ACC112 (cell line): ENCODE measurements at regions not wholly inside any gene's neighbourhood (a gene's known extent, or its start where the extent isn't known, plus 50 kb on each side); places are given as distances from the start of the nearest gene placed in this dataset.

Experiments
- H2AFZ ChIP-seq: fragments of 200-600 bp; sonication (generic); one replicate; pipeline ENCODE4 v1.6.0; 2017; ENCODE audit warnings: antibody characterized with exemption, low read length; ENCODE audit not compliant: unreplicated experiment
- H3K27ac ChIP-seq: fragments of 200-600 bp; sonication (generic); 2 replicates; pipeline ENCODE4 v1.5.1; 2014; ENCODE audit warnings: low read depth, mild to moderate bottlenecking, antibody characterized with exemption, low read length, moderate library complexity
- H3K27me3 ChIP-seq: fragments of 200-600 bp; sonication (generic); 2 replicates; pipeline ENCODE4 v1.6.1; 2014; ENCODE audit warnings: mild to moderate bottlenecking, antibody characterized with exemption, low read length, moderate library complexity, mixed read lengths; ENCODE audit not compliant: insufficient read depth
- H3K36me3 ChIP-seq: fragments of 200-600 bp; sonication (generic); 2 replicates; pipeline ENCODE4 v1.6.1; 2016; ENCODE audit warnings: mild to moderate bottlenecking, antibody characterized with exemption, low read length, moderate library complexity, mixed read lengths; ENCODE audit not compliant: insufficient read depth
- H3K4me1 ChIP-seq: fragments of 200-600 bp; sonication (generic); one replicate; pipeline ENCODE4 v1.6.1; 2016; ENCODE audit warnings: low read length, mixed read lengths; ENCODE audit not compliant: insufficient read depth, unreplicated experiment, control insufficient read depth
- H3K4me3 ChIP-seq: fragments of 200-600 bp; sonication (generic); 2 replicates; pipeline ENCODE4 v1.5.1; 2014; ENCODE audit warnings: mild to moderate bottlenecking, low read depth, low read length
- H3K79me2 ChIP-seq: fragments of 200-600 bp; sonication (generic); one replicate; pipeline ENCODE4 v1.6.0; 2016; ENCODE audit warnings: low read length; ENCODE audit not compliant: control insufficient read depth, unreplicated experiment, insufficient read depth

- Histone ChIP-seq H3K4me3 (no peak overlapping the region), H2AFZ (no peak overlapping the region), H3K27ac (no peak overlapping the region), H3K27me3 (no peaks in the 10 kb centered on the region), H3K4me1 (no peaks in the 10 kb centered on the region), H3K36me3 (no peaks in the 10 kb centered on the region), H3K79me2 (no peaks in the 10 kb centered on the region)
Measured at GRCh38 chr13:34256236-34256635, 438.3 kb downstream of the RFC3 start.

- no peaks in the 10 kb centered on the region for H3K27me3 ChIP-seq
- H3K36me3 ChIP-seq, result no peaks in the 10 kb centered on the region
- no peak overlapping the region for H2AFZ ChIP-seq
- H3K79me2 ChIP-seq, result no peaks in the 10 kb centered on the region
- no peak overlapping the region for H3K4me3 ChIP-seq
- no peaks in the 10 kb centered on the region for H3K4me1 ChIP-seq
- H3K27ac ChIP-seq, result no peak overlapping the region
Measured at GRCh38 chr13:34257966-34258365, 440.0 kb downstream of the RFC3 start.

GRCh38 chr13:34258646-34259386 lies 440.9 kb downstream of the RFC3 start:
- Histone ChIP-seq H2AFZ (no peak overlapping the region), H3K4me1 (no peaks in the 10 kb centered on the region), H3K27me3 (no peaks in the 10 kb centered on the region), H3K27ac (no peak overlapping the region), H3K4me3 (no peak overlapping the region), H3K79me2 (no peaks in the 10 kb centered on the region), H3K36me3 (no peaks in the 10 kb centered on the region)

GRCh38 chr13:34263681-34264080 lies 445.7 kb downstream of the RFC3 start:
- Histone ChIP-seq H3K4me1 (no peaks in the 10 kb centered on the region), H3K36me3 (no peaks in the 10 kb centered on the region), H2AFZ (no peak overlapping the region), H3K4me3 (no peak overlapping the region), H3K27me3 (no peaks in the 10 kb centered on the region), H3K79me2 (no peaks in the 10 kb centered on the region), H3K27ac (no peak overlapping the region)

GRCh38 chr13:34265046-34265679 lies 447.2 kb downstream of the RFC3 start:
- H3K27ac ChIP-seq, result no peak overlapping the region
- no peaks in the 10 kb centered on the region for H3K36me3 ChIP-seq
- H2AFZ ChIP-seq, result no peak overlapping the region
- no peak overlapping the region for H3K4me3 ChIP-seq
- H3K4me1 ChIP-seq, result no peaks in the 10 kb centered on the region
- H3K27me3 ChIP-seq, result no peaks in the 10 kb centered on the region
- no peaks in the 10 kb centered on the region for H3K79me2 ChIP-seq

- no peak overlapping the region for H3K4me3 ChIP-seq
- no peaks in the 10 kb centered on the region for H3K27me3 ChIP-seq
- no peak overlapping the region for H2AFZ ChIP-seq
- no peaks in the 10 kb centered on the region for H3K4me1 ChIP-seq
- no peaks in the 10 kb centered on the region for H3K36me3 ChIP-seq
- H3K27ac ChIP-seq, result no peak overlapping the region
- no peaks in the 10 kb centered on the region for H3K79me2 ChIP-seq
Measured at GRCh38 chr13:34276764-34277163, 458.8 kb downstream of the RFC3 start.

GRCh38 chr13:34277936-34278335 lies 460.0 kb downstream of the RFC3 start:
- Histone ChIP-seq H3K27me3 (no peaks in the 10 kb centered on the region), H3K79me2 (no peaks in the 10 kb centered on the region), H3K4me3 (no peak overlapping the region), H3K4me1 (no peaks in the 10 kb centered on the region), H3K36me3 (no peaks in the 10 kb centered on the region), H2AFZ (no peak overlapping the region), H3K27ac (no peak overlapping the region)

GRCh38 chr13:34278780-34279179 lies 460.8 kb downstream of the RFC3 start:
- no peaks in the 10 kb centered on the region for H3K36me3 ChIP-seq
- H3K79me2 ChIP-seq, result no peaks in the 10 kb centered on the region
- no peak overlapping the region for H2AFZ ChIP-seq
- H3K27ac ChIP-seq, result no peak overlapping the region
- no peak overlapping the region for H3K4me3 ChIP-seq
- H3K27me3 ChIP-seq, result no peaks in the 10 kb centered on the region
- no peaks in the 10 kb centered on the region for H3K4me1 ChIP-seq

- Histone ChIP-seq H3K4me1 (no peaks in the 10 kb centered on the region), H3K79me2 (no peaks in the 10 kb centered on the region), H3K4me3 (no peak overlapping the region), H3K36me3 (no peaks in the 10 kb centered on the region), H3K27ac (no peak overlapping the region), H2AFZ (no peak overlapping the region), H3K27me3 (no peaks in the 10 kb centered on the region)
Measured at GRCh38 chr13:34290661-34291060, 472.7 kb downstream of the RFC3 start.

- Histone ChIP-seq H2AFZ (peak overlapping the region; percentile 62), H3K4me3 (no peak overlapping the region), H3K79me2 (no peaks in the 10 kb centered on the region), H3K27ac (no peak overlapping the region), H3K36me3 (no peaks in the 10 kb centered on the region), H3K27me3 (no peaks in the 10 kb centered on the region), H3K4me1 (no peaks in the 10 kb centered on the region)
Measured at GRCh38 chr13:34294483-34295129, 476.7 kb downstream of the RFC3 start.

GRCh38 chr13:34300559-34300958 lies 482.6 kb downstream of the RFC3 start:
- Histone ChIP-seq H3K27ac (no peak overlapping the region), H2AFZ (peak overlapping the region; percentile 29), H3K79me2 (no peaks in the 10 kb centered on the region), H3K27me3 (no peaks in the 10 kb centered on the region), H3K36me3 (no peaks in the 10 kb centered on the region), H3K4me3 (peak overlapping the region; percentile 54; the same call in 1 of the 2 replicates), H3K4me1 (no peaks in the 10 kb centered on the region)
